ENCODE measurements at regions not wholly inside any gene's neighbourhood (a gene's known extent, or its start where the extent isn't known, plus 50 kb on each side); places are given as distances from the start of the nearest gene placed in this dataset.

GRCh38 chr4:58541926-58542325 lies 1431.7 kb upstream of the IGFBP7 start:
- H3K36me3 ChIP-seq (ENCODE audit: control insufficient read depth in 1 of 2, insufficient read depth in 2 of 2, low read depth in 1 of 2, low read length in 2 of 2), result no peaks in the 10 kb centered on the region
- no peak overlapping the region for H3K23ac ChIP-seq (ENCODE audit: low read length in 2 of 2)
- no peak overlapping the region for H3K4me2 ChIP-seq (ENCODE audit: low read length, poor library complexity, severe bottlenecking)
- H3K9ac ChIP-seq (ENCODE audit: low read length), result no peak overlapping the region
- no peak overlapping the region for H4K8ac ChIP-seq (ENCODE audit: low read length)
- no peak overlapping the region for H2AK5ac ChIP-seq (ENCODE audit: low read length, severe bottlenecking)
- no CpG with 5 or more reads among the region's 1 CpG for WGBS
- no peak overlapping the region for H3K14ac ChIP-seq (ENCODE audit: low read length in 2 of 2)
- no peak overlapping the region for H2BK12ac ChIP-seq (ENCODE audit: low read length in 2 of 2)
- H3K4me3 ChIP-seq (ENCODE audit: insufficient read depth in 1 of 2, low read depth in 1 of 2, low read length in 2 of 2), result no peak overlapping the region
- no peaks in the 10 kb centered on the region for H3K4me1 ChIP-seq (ENCODE audit: control insufficient read depth, insufficient read depth, low read depth, low read length)
- H2BK120ac ChIP-seq (ENCODE audit: low read depth, low read length), result no peak overlapping the region
- no peaks in the 10 kb centered on the region for H3K79me1 ChIP-seq (replicated peaks; ENCODE audit: low read length, poor library complexity, severe bottlenecking)
- no peak overlapping the region for H3K4ac ChIP-seq (ENCODE audit: low read depth in 1 of 2, low read length in 2 of 2)
- H3K18ac ChIP-seq (ENCODE audit: low read depth in 1 of 2, low read length in 2 of 2), result no peak overlapping the region
- H2BK5ac ChIP-seq (ENCODE audit: low read depth, low read length, poor library complexity, severe bottlenecking), result no peak overlapping the region
- H3K27ac ChIP-seq (ENCODE audit: low read length, poor library complexity, severe bottlenecking), result no peak overlapping the region
- no peak overlapping the region for H2AFZ ChIP-seq (ENCODE audit: low read depth, low read length)
- no peak for DNase-seq
- H3K9me3 ChIP-seq (ENCODE audit: control insufficient read depth, low read length), result peaks cover 3% of the 10 kb centered on the region
- H3K27me3 ChIP-seq (ENCODE audit: control insufficient read depth in 1 of 2, insufficient read depth in 1 of 2, low read length in 2 of 2), result no peaks in the 10 kb centered on the region
- H2BK15ac ChIP-seq (ENCODE audit: low read depth, poor library complexity, severe bottlenecking), result no peak overlapping the region
- no peak overlapping the region for H4K91ac ChIP-seq (ENCODE audit: low read length)

DNA sequence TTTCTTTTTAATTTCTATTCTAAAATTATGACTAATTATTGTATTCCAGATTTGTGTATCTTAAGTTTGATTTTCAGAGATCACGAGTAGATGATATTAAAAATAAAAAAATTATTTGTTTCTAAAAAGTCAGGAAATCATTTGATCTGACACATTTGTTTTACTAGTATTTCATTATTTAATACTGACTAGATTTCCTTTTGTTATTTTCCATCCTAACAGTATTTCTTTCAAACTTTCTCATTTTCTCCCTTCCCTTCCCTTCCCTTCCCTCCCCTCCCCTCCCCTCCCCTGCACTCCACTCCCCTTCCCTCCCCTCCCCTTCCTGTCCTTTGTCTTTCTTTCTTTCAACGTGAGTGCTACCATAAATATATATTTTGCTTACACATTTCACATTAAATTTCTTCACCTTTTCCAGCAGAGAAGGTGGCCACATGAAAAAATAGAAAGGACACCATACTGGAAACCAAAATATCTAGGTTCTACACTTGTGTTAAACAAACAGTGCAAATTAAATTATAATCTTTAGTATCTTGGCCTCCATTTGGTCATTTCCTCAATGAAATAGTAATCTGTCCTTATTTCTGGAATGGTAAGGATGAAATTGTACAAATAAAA lies 1412.7 kb upstream of the IGFBP7 start:
- no peak overlapping the region for H3K14ac ChIP-seq (ENCODE audit: low read length in 2 of 2)
- H3K27me3 ChIP-seq (ENCODE audit: control insufficient read depth in 1 of 2, insufficient read depth in 1 of 2, low read length in 2 of 2), result no peaks in the 10 kb centered on the region
- H4K8ac ChIP-seq (ENCODE audit: low read length), result no peak overlapping the region
- no peak overlapping the region for H2BK15ac ChIP-seq (ENCODE audit: low read depth, poor library complexity, severe bottlenecking)
- H4K91ac ChIP-seq (ENCODE audit: low read length), result no peak overlapping the region
- no peak overlapping the region for H3K4ac ChIP-seq (ENCODE audit: low read depth in 1 of 2, low read length in 2 of 2)
- no peak overlapping the region for H2BK120ac ChIP-seq (ENCODE audit: low read depth, low read length)
- no peak overlapping the region for H3K27ac ChIP-seq (ENCODE audit: low read length, poor library complexity, severe bottlenecking)
- H2AFZ ChIP-seq (ENCODE audit: low read depth, low read length), result no peak overlapping the region
- no peak overlapping the region for H3K4me2 ChIP-seq (ENCODE audit: low read length, poor library complexity, severe bottlenecking)
- H3K9me3 ChIP-seq (ENCODE audit: control insufficient read depth, low read length), result no peaks in the 10 kb centered on the region
- DNase-seq, result no peak
- no peak overlapping the region for H3K18ac ChIP-seq (ENCODE audit: low read depth in 1 of 2, low read length in 2 of 2)
- no peak overlapping the region for H2AK5ac ChIP-seq (ENCODE audit: low read length, severe bottlenecking)
- H3K4me1 ChIP-seq (ENCODE audit: control insufficient read depth, insufficient read depth, low read depth, low read length), result no peaks in the 10 kb centered on the region
- no peak overlapping the region for H3K9ac ChIP-seq (ENCODE audit: low read length)
- H3K36me3 ChIP-seq (ENCODE audit: control insufficient read depth in 1 of 2, insufficient read depth in 2 of 2, low read depth in 1 of 2, low read length in 2 of 2), result no peaks in the 10 kb centered on the region
- no peaks in the 10 kb centered on the region for H3K79me1 ChIP-seq (replicated peaks; ENCODE audit: low read length, poor library complexity, severe bottlenecking)
- 86% methylated on average over 1 of the region's 2 CpGs for WGBS
- H2BK5ac ChIP-seq (ENCODE audit: low read depth, low read length, poor library complexity, severe bottlenecking), result no peak overlapping the region
- H2BK12ac ChIP-seq (ENCODE audit: low read length in 2 of 2), result no peak overlapping the region
- no peak overlapping the region for H3K4me3 ChIP-seq (ENCODE audit: insufficient read depth in 1 of 2, low read depth in 1 of 2, low read length in 2 of 2)
- H3K23ac ChIP-seq (ENCODE audit: low read length in 2 of 2), result no peak overlapping the region

DNA sequence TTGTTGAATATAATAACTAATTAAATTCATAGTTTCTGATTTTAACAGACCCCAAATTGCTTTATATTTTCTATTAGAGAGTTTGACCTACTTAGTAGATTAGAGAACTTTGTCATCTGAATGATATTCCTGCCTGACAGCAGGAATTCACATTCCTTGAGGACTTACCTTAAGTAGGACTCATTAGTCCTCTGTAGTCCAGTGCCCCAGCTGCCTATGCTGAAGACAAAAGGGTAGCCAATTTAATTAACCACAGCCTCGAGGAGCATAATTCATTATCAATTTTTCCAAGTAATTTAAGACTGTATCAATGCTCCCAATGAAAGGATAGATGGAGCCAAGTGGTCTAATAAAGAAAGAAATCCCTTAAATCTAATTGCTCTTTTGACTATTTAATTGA lies 1405.0 kb upstream of the IGFBP7 start:
- no peak overlapping the region for H2BK5ac ChIP-seq (ENCODE audit: low read depth, low read length, poor library complexity, severe bottlenecking)
- H2BK120ac ChIP-seq (ENCODE audit: low read depth, low read length), result no peak overlapping the region
- no peak overlapping the region for H3K4me3 ChIP-seq (ENCODE audit: insufficient read depth in 1 of 2, low read depth in 1 of 2, low read length in 2 of 2)
- H3K4ac ChIP-seq (ENCODE audit: low read depth in 1 of 2, low read length in 2 of 2), result no peak overlapping the region
- no peaks in the 10 kb centered on the region for H3K9me3 ChIP-seq (ENCODE audit: control insufficient read depth, low read length)
- H2BK15ac ChIP-seq (ENCODE audit: low read depth, poor library complexity, severe bottlenecking), result no peak overlapping the region
- no peak overlapping the region for H2AFZ ChIP-seq (ENCODE audit: low read depth, low read length)
- no peak for DNase-seq
- no peaks in the 10 kb centered on the region for H3K27me3 ChIP-seq (ENCODE audit: control insufficient read depth in 1 of 2, insufficient read depth in 1 of 2, low read length in 2 of 2)
- no peak overlapping the region for H4K8ac ChIP-seq (ENCODE audit: low read length)
- no peak overlapping the region for H3K4me2 ChIP-seq (ENCODE audit: low read length, poor library complexity, severe bottlenecking)
- no peaks in the 10 kb centered on the region for H3K79me1 ChIP-seq (replicated peaks; ENCODE audit: low read length, poor library complexity, severe bottlenecking)
- no peaks in the 10 kb centered on the region for H3K4me1 ChIP-seq (ENCODE audit: control insufficient read depth, insufficient read depth, low read depth, low read length)
- H3K9ac ChIP-seq (ENCODE audit: low read length), result no peak overlapping the region
- no peak overlapping the region for H2AK5ac ChIP-seq (ENCODE audit: low read length, severe bottlenecking)
- H3K14ac ChIP-seq (ENCODE audit: low read length in 2 of 2), result no peak overlapping the region
- H3K36me3 ChIP-seq (ENCODE audit: control insufficient read depth in 1 of 2, insufficient read depth in 2 of 2, low read depth in 1 of 2, low read length in 2 of 2), result no peaks in the 10 kb centered on the region
- H3K23ac ChIP-seq (ENCODE audit: low read length in 2 of 2), result no peak overlapping the region
- no peak overlapping the region for H3K18ac ChIP-seq (ENCODE audit: low read depth in 1 of 2, low read length in 2 of 2)
- no CpG with 5 or more reads among the region's 1 CpG for whole genome bisulfite sequencing
- H3K27ac ChIP-seq (ENCODE audit: low read length, poor library complexity, severe bottlenecking), result no peak overlapping the region
- H4K91ac ChIP-seq (ENCODE audit: low read length), result no peak overlapping the region
- H2BK12ac ChIP-seq (ENCODE audit: low read length in 2 of 2), result no peak overlapping the region

DNA sequence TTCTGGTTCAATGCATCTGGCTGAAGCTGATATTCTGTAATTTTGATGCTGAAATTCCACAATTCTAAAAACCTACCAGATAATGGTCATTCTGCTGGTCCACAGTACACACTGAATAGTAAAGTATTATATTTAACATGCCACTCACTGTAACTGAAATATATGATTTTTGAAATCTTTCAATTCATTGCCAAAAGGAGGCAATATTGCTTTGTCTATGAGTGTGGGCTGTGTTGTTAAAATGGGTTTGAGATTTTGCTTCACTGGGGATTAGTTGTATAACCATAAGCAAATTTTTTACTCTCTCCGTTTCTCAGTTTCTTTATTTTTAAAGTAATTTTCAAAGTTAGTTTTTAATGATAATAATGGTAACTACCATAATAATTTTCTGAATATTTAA lies 1404.1 kb upstream of the IGFBP7 start:
- H4K8ac ChIP-seq (ENCODE audit: low read length), result no peak overlapping the region
- no peaks in the 10 kb centered on the region for H3K27me3 ChIP-seq (ENCODE audit: control insufficient read depth in 1 of 2, insufficient read depth in 1 of 2, low read length in 2 of 2)
- H3K23ac ChIP-seq (ENCODE audit: low read length in 2 of 2), result no peak overlapping the region
- no peaks in the 10 kb centered on the region for H3K9me3 ChIP-seq (ENCODE audit: control insufficient read depth, low read length)
- H3K4ac ChIP-seq (ENCODE audit: low read depth in 1 of 2, low read length in 2 of 2), result no peak overlapping the region
- no peak overlapping the region for H3K4me3 ChIP-seq (ENCODE audit: insufficient read depth in 1 of 2, low read depth in 1 of 2, low read length in 2 of 2)
- H3K4me1 ChIP-seq (ENCODE audit: control insufficient read depth, insufficient read depth, low read depth, low read length), result no peaks in the 10 kb centered on the region
- no peak overlapping the region for H3K14ac ChIP-seq (ENCODE audit: low read length in 2 of 2)
- no peaks in the 10 kb centered on the region for H3K36me3 ChIP-seq (ENCODE audit: control insufficient read depth in 1 of 2, insufficient read depth in 2 of 2, low read depth in 1 of 2, low read length in 2 of 2)
- no peak overlapping the region for H2BK12ac ChIP-seq (ENCODE audit: low read length in 2 of 2)
- no peak for DNase-seq
- H3K18ac ChIP-seq (ENCODE audit: low read depth in 1 of 2, low read length in 2 of 2), result no peak overlapping the region
- H2AK5ac ChIP-seq (ENCODE audit: low read length, severe bottlenecking), result no peak overlapping the region
- no peak overlapping the region for H3K9ac ChIP-seq (ENCODE audit: low read length)
- H3K27ac ChIP-seq (ENCODE audit: low read length, poor library complexity, severe bottlenecking), result no peak overlapping the region
- no peak overlapping the region for H2BK120ac ChIP-seq (ENCODE audit: low read depth, low read length)
- no peaks in the 10 kb centered on the region for H3K79me1 ChIP-seq (replicated peaks; ENCODE audit: low read length, poor library complexity, severe bottlenecking)
- H4K91ac ChIP-seq (ENCODE audit: low read length), result no peak overlapping the region
- H2AFZ ChIP-seq (ENCODE audit: low read depth, low read length), result no peak overlapping the region
- H2BK5ac ChIP-seq (ENCODE audit: low read depth, low read length, poor library complexity, severe bottlenecking), result no peak overlapping the region
- no peak overlapping the region for H2BK15ac ChIP-seq (ENCODE audit: low read depth, poor library complexity, severe bottlenecking)
- H3K4me2 ChIP-seq (ENCODE audit: low read length, poor library complexity, severe bottlenecking), result no peak overlapping the region
- WGBS, result no CpG with 5 or more reads among the region's 1 CpG

Measured in mesenchymal stem cell (in vitro differentiated cells and primary cell).